ENCODE measurements at regions not wholly inside any gene's neighbourhood (a gene's known extent, or its start where the extent isn't known, plus 50 kb on each side); places are given as distances from the start of the nearest gene placed in this dataset.

GRCh38 chr2:22274661-22275060 is 1110.3 kb upstream of the KLHL29 start:
- Histone ChIP-seq H3K4me1 (ENCODE audit: insufficient read depth) (no peaks in the 10 kb centered on the region), H3K9me3 (no peaks in the 10 kb centered on the region), H3K36me3 (no peaks in the 10 kb centered on the region), H3K27ac (no peak overlapping the region), H3K27me3 (no peaks in the 10 kb centered on the region), H3K4me3 (no peak overlapping the region)
- 54 to 60% (median 59%) methylated on average over 3 of the region's 3 CpGs for WGBS, 3 donors
- DNase-seq, result no peak
- TF ChIP-seq CTCF (IDR thresholded peaks at IDR 0.05) (no peak), EP300 (IDR thresholded peaks at IDR 0.05) (no peak), POLR2A (IDR thresholded peaks at IDR 0.05) (no peak)
- intact Hi-C loops (cut with DNase I), result no loop called here

GRCh38 chr2:22276696-22277095 is 1108.3 kb upstream of the KLHL29 start:
- TF ChIP-seq POLR2A (IDR thresholded peaks at IDR 0.05) (no peak), EP300 (IDR thresholded peaks at IDR 0.05) (no peak), CTCF (IDR thresholded peaks at IDR 0.05) (no peak)
- H3K27me3 ChIP-seq, result no peaks in the 10 kb centered on the region
- DNase-seq, result no peak
- intact Hi-C loops (cut with DNase I), result no loop called here
- H3K4me1 ChIP-seq (ENCODE audit: insufficient read depth), result no peaks in the 10 kb centered on the region
- no peaks in the 10 kb centered on the region for H3K36me3 ChIP-seq
- WGBS, 3 donors, result 81 to 89% (median 87%) methylated on average over 4 of the region's 4 CpGs
- no peak overlapping the region for H3K27ac ChIP-seq
- no peak overlapping the region for H3K4me3 ChIP-seq
- H3K9me3 ChIP-seq, result no peaks in the 10 kb centered on the region

GRCh38 chr2:22279541-22279940 is 1105.4 kb upstream of the KLHL29 start:
- Histone ChIP-seq H3K36me3 (no peaks in the 10 kb centered on the region), H3K27ac (no peak overlapping the region), H3K4me1 (ENCODE audit: insufficient read depth) (no peaks in the 10 kb centered on the region), H3K27me3 (no peaks in the 10 kb centered on the region), H3K9me3 (no peaks in the 10 kb centered on the region), H3K4me3 (no peak overlapping the region)
- intact Hi-C loops (cut with DNase I), result no loop called here
- no peak for DNase-seq
- no peak for TF ChIP-seq EP300 (IDR thresholded peaks at IDR 0.05)
- TF ChIP-seq POLR2A (IDR thresholded peaks at IDR 0.05), result no peak
- no peak for TF ChIP-seq CTCF (IDR thresholded peaks at IDR 0.05)

GRCh38 chr2:22281033-22281432 is 1103.9 kb upstream of the KLHL29 start:
- WGBS, 3 donors, result 35 to 38% (median 35%) methylated on average over 4 of the region's 4 CpGs
- no peak overlapping the region for H3K27ac ChIP-seq
- intact Hi-C loops (cut with DNase I), result no loop called here
- no peaks in the 10 kb centered on the region for H3K36me3 ChIP-seq
- no peak overlapping the region for H3K4me3 ChIP-seq
- no peaks in the 10 kb centered on the region for H3K4me1 ChIP-seq (ENCODE audit: insufficient read depth)
- DNase-seq, result no peak
- no peaks in the 10 kb centered on the region for H3K27me3 ChIP-seq
- no peaks in the 10 kb centered on the region for H3K9me3 ChIP-seq
- no peak for TF ChIP-seq CTCF (IDR thresholded peaks at IDR 0.05)
- no peak for TF ChIP-seq EP300 (IDR thresholded peaks at IDR 0.05)
- no peak for TF ChIP-seq POLR2A (IDR thresholded peaks at IDR 0.05)

GRCh38 chr2:22282220-22282619 is 1102.8 kb upstream of the KLHL29 start:
- no peak overlapping the region for H3K4me3 ChIP-seq
- no peak for DNase-seq
- H3K27me3 ChIP-seq, result no peaks in the 10 kb centered on the region
- no peaks in the 10 kb centered on the region for H3K4me1 ChIP-seq (ENCODE audit: insufficient read depth)
- H3K27ac ChIP-seq, result no peak overlapping the region
- H3K36me3 ChIP-seq, result no peaks in the 10 kb centered on the region
- TF ChIP-seq CTCF (IDR thresholded peaks at IDR 0.05), result no peak
- no peaks in the 10 kb centered on the region for H3K9me3 ChIP-seq
- 70 to 80% (median 79%) methylated on average over 1 of the region's 1 CpG for WGBS, 3 donors
- intact Hi-C loops (cut with DNase I), result no loop called here

Data from ovary (tissue), 7 donors.